ENCODE measurements at regions not wholly inside any gene's neighbourhood (a gene's known extent, or its start where the extent isn't known, plus 50 kb on each side); places are given as distances from the start of the nearest gene placed in this dataset.

GRCh38 chr20:11235058-11235457, 561.3 kb upstream of the JAG1 start:
- TF ChIP-seq POLR2A (IDR thresholded peaks at IDR 0.05; ENCODE audit: low read depth, low read length) (no peak), TAF1 (IDR thresholded peaks at IDR 0.05; ENCODE audit: low read depth, low read length) (no peak), POLR2AphosphoS5 (IDR thresholded peaks at IDR 0.05; ENCODE audit: low read depth, low read length) (no peak), PAX5 (IDR thresholded peaks at IDR 0.05; ENCODE audit: insufficient read depth, low read length, severe bottlenecking) (no peak), SPI1 (IDR thresholded peaks at IDR 0.05; ENCODE audit: low read depth, low read length) (no peak)
